CD4-positive, CD25-positive, alpha-beta regulatory T cell (primary cell): ENCODE measurements at regions not wholly inside any gene's neighbourhood (a gene's known extent, or its start where the extent isn't known, plus 50 kb on each side); places are given as distances from the start of the nearest gene placed in this dataset.

Experiments
- ATAC-seq, 2 donors: fragments of 150-1000 bp; cut with Tn5 transposase; one replicate each; pipeline ENCODE4 v1.10.0; 2021; ENCODE audit warnings: low read depth in 2 of 2, moderate number of reproducible peaks in 2 of 2, moderate library complexity in 1 of 2
- DNase-seq, 3 donors: peaks; one replicate each; pipeline versions ENCODE4 v3.0.0 to v3.0.0-alpha.2; 2012 to 2022; ENCODE audit warnings: mixed read lengths in 1 of 3
- H3K27ac ChIP-seq: one replicate; pipeline ENCODE4 v1.7.0; 2013; ENCODE audit warnings: mild to moderate bottlenecking, low read length; ENCODE audit not compliant: insufficient read depth, poor library complexity, severe bottlenecking
- H3K27me3 ChIP-seq: one replicate; pipeline ENCODE4 v1.7.0; 2013; ENCODE audit warnings: low read length; ENCODE audit not compliant: control insufficient read depth, insufficient read depth
- H3K36me3 ChIP-seq: one replicate; pipeline ENCODE4 v1.7.0; 2013; ENCODE audit warnings: mild to moderate bottlenecking, low read length, moderate library complexity; ENCODE audit not compliant: control insufficient read depth, insufficient read depth
- H3K4me1 ChIP-seq: 2 replicates; pipeline ENCODE4 v1.7.0; 2013; ENCODE audit warnings: mild to moderate bottlenecking, low read length; ENCODE audit not compliant: insufficient read depth, control insufficient read depth, poor library complexity, severe bottlenecking
- H3K4me3 ChIP-seq: one replicate; pipeline ENCODE4 v1.7.0; 2013; ENCODE audit warnings: low read depth, mild to moderate bottlenecking, low read length, moderate library complexity
- H3K9me3 ChIP-seq, 2 experiments: 1 replicate in 1 of 2; 2 replicates in 1 of 2; pipeline ENCODE4 v1.7.0; 2013; ENCODE audit warnings: low read length in 2 of 2, mild to moderate bottlenecking in 1 of 2, moderate library complexity in 1 of 2; ENCODE audit not compliant: control insufficient read depth in 2 of 2
- H3K27ac Mint-ChIP-seq, 3 donors: one replicate each; pipeline ENCODE4 v1.8.0; 2020 to 2022; ENCODE audit warnings: mild to moderate bottlenecking in 3 of 3, mixed read lengths in 3 of 3, moderate library complexity in 2 of 3
- H3K27me3 Mint-ChIP-seq: one replicate; pipeline ENCODE4 v1.8.0; 2022; ENCODE audit warnings: mild to moderate bottlenecking, mixed read lengths
- H3K36me3 Mint-ChIP-seq: one replicate; pipeline ENCODE4 v1.8.0; 2020; ENCODE audit warnings: mixed read lengths
- H3K4me1 Mint-ChIP-seq, 4 donors: one replicate each; pipeline ENCODE4 v1.8.0; 2020 to 2022; ENCODE audit warnings: mixed read lengths in 4 of 4, mild to moderate bottlenecking in 1 of 4
- H3K4me3 Mint-ChIP-seq, 4 donors: one replicate each; pipeline ENCODE4 v1.8.0; 2020 to 2022; ENCODE audit warnings: mild to moderate bottlenecking in 4 of 4, mixed read lengths in 4 of 4, moderate library complexity in 3 of 4
- H3K9me3 Mint-ChIP-seq, 7 donors: one replicate each; pipeline ENCODE4 v1.8.0; 2020 to 2022; ENCODE audit warnings: mixed read lengths in 7 of 7, mild to moderate bottlenecking in 3 of 7, moderate library complexity in 2 of 7

DNA sequence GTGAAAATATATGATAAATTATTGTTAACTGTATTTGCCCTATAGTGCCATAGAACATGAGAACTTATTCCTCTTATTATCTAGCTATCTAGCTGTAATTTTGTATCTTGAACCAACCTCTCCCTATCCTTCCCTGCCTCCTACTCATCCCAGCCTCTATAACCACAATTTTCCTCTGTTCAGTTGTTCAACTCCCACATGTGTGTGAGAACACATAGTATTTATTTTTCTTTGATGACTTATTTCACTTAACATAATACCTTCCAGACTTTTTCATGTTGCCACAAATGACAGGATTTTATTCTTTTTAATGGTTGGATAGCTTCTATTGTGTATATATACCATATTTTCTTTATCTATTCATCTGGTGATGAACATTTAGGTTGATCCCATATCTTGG is 85.4 kb upstream of the SUCLG2 start:
- Histone ChIP-seq H3K9me3 (no peaks in the 10 kb centered on the region), H3K27me3 (no peaks in the 10 kb centered on the region), H3K36me3 (no peaks in the 10 kb centered on the region), H3K27ac (peak overlapping the region; percentile 57), H3K4me3 (no peak overlapping the region), H3K4me1 (peaks cover 30% of the 10 kb centered on the region)
- Mint-ChIP-seq H3K4me1 (peaks cover 11 to 82% (median 48%) of the 10 kb centered on the region in 4 donors), H3K27ac (peak overlapping the region; percentile 3 to 88 (median 87)), H3K9me3 (peaks cover 0 to 16% (median 3%) of the 10 kb centered on the region in 7 donors), H3K4me3 (peak overlapping the region in 2 of 4 donors; percentile 0 to 16), H3K36me3 (peaks cover 7% of the 10 kb centered on the region), H3K27me3 (no peaks in the 10 kb centered on the region)
- ATAC-seq, result no peak
- DNase-seq, result no peak

DNA sequence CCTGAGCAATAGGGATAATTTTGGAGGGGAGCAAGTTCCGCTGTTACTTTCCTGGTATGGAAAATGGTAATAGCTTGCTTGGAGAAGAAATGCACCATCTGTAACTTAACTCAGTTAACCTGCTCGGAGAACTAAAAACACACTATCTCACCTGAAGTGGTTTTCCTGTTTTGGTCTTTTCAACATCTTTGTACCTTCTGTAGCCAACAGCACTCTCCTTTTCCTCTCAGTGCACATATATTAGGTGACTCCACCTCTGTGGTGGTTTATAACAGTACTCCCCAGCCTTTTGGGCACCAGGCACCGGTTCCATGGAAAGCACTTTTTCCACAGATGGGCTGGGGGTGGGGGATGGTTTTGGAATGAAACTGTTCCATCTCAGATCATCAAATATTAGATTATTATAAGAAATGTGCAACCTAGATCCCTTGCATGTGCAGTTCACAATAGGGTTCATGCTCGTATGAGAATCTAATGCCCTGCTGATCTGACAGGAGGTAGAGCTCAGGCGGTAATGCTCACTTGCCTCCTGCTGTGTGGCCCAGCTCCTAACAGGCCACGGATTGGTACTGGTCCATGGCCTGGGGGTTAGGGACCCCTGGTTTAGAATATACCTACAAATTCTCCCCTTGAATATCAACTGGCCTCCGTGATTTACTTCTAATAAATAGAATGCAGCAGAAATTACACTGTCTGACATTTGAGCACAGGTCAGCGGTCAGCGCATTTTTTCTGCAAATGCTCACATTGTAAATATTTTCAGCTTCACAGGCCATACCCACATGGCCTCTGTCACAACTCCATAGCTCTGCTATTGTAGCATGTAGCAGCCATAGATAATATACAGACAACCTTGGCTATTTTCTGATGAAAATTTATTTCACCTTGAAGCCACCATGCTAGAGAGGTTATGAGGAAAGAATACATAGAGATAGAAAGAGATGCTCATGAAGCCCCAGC is 83.8 kb upstream of the SUCLG2 start:
- H3K9me3 ChIP-seq, result no peaks in the 10 kb centered on the region
- peaks cover 0 to 19% (median 3%) of the 10 kb centered on the region in 7 donors for H3K9me3 Mint-ChIP-seq
- H3K27ac ChIP-seq, result peak overlapping the region; percentile 57
- no peaks in the 10 kb centered on the region for H3K36me3 ChIP-seq
- peaks cover 30% of the 10 kb centered on the region for H3K4me1 ChIP-seq
- no peaks in the 10 kb centered on the region for H3K27me3 Mint-ChIP-seq
- H3K4me3 Mint-ChIP-seq, result peak overlapping the region; percentile 13 to 83 (median 63)
- H3K27me3 ChIP-seq, result no peaks in the 10 kb centered on the region
- DNase-seq (peak in 2 of 3 donors; percentile 33 to 51), ATAC-seq (peak; percentile 80 to 90)
- H3K4me3 ChIP-seq, result peak overlapping the region; percentile 70
- peak overlapping the region; percentile 88 to 97 (median 89) for H3K27ac Mint-ChIP-seq
- H3K4me1 Mint-ChIP-seq, result peaks cover 11 to 71% (median 51%) of the 10 kb centered on the region in 4 donors
- peaks cover 7% of the 10 kb centered on the region for H3K36me3 Mint-ChIP-seq

DNA sequence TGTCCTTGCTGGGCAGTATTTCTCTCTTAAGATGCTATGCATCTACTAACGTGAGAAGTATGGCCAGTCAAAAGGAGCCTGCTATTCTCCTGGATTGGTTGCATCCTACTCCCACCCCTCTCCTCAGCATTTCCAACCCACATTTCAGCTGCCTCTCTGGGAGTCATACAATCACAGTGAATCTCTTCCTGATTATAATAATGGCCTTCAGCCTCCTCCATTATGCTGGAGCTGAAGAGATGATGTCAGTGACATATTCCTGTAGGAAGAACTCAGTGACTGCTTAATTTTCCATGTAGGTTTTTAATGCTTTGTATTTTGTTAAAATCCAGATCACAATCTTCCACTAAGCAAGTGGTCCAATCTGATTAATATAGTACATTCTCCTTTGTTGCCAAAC is 82.7 kb upstream of the SUCLG2 start:
- ATAC-seq (no peak), DNase-seq (no peak)
- H3K4me3 ChIP-seq, result peak overlapping the region; percentile 70
- H3K9me3 ChIP-seq, result no peaks in the 10 kb centered on the region
- H3K4me3 Mint-ChIP-seq, result peak overlapping the region; percentile 13 to 83 (median 56)
- no peaks in the 10 kb centered on the region for H3K27me3 ChIP-seq
- H3K27ac ChIP-seq, result peak overlapping the region; percentile 63
- no peaks in the 10 kb centered on the region for H3K36me3 ChIP-seq
- H3K4me1 Mint-ChIP-seq, result peaks cover 11 to 69% (median 50%) of the 10 kb centered on the region in 4 donors
- peaks cover 0 to 13% (median 3%) of the 10 kb centered on the region in 7 donors for H3K9me3 Mint-ChIP-seq
- H3K36me3 Mint-ChIP-seq, result peaks cover 4% of the 10 kb centered on the region
- peak overlapping the region; percentile 88 to 97 (median 89) for H3K27ac Mint-ChIP-seq
- H3K4me1 ChIP-seq, result peaks cover 30% of the 10 kb centered on the region
- no peaks in the 10 kb centered on the region for H3K27me3 Mint-ChIP-seq

DNA sequence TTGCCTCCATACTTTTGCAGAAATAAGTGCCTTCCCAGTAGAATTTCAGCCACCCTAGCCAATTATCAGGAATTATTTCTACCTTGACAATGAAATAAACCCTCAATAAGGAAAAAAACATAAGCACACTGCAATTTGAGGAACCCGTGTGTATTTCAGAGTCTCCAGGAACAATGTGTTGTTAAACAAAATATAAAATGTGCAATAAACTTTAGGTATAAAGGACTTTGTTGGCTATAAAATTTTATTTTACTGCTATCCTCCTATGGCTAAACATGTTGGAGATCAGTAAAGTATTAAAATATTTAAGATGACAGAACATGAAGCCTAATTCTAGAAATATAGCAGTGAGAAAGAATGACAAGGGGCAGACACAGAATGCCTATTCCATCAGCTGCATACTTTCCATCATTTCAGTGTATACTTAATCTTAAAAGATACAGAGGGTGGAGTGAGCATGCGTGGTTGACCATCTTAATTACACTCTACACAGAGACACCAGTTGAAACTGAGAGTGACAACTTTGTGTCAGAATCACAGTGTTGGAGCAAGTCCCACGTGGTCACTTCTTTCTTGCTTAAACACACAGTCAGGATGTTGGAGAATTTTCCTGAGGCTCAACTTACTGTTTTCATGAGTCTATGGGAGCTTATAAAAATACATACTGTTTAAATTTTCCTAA is 79.0 kb upstream of the SUCLG2 start:
- peaks cover 4% of the 10 kb centered on the region for H3K36me3 Mint-ChIP-seq
- H3K4me1 Mint-ChIP-seq, result peaks cover 7 to 38% (median 34%) of the 10 kb centered on the region in 4 donors
- no peaks in the 10 kb centered on the region for H3K27me3 Mint-ChIP-seq
- DNase-seq, result no peak
- no peak overlapping the region for H3K4me3 Mint-ChIP-seq
- H3K36me3 ChIP-seq, result no peaks in the 10 kb centered on the region
- no peak overlapping the region for H3K27ac Mint-ChIP-seq
- no peaks in the 10 kb centered on the region for H3K27me3 ChIP-seq
- no peak overlapping the region for H3K4me3 ChIP-seq
- H3K27ac ChIP-seq, result no peak overlapping the region
- ATAC-seq, result no peak
- H3K9me3 Mint-ChIP-seq, result peaks cover 0 to 4% (median 0%) of the 10 kb centered on the region in 7 donors
- H3K9me3 ChIP-seq, result no peaks in the 10 kb centered on the region
- H3K4me1 ChIP-seq, result peaks cover 16% of the 10 kb centered on the region

DNA sequence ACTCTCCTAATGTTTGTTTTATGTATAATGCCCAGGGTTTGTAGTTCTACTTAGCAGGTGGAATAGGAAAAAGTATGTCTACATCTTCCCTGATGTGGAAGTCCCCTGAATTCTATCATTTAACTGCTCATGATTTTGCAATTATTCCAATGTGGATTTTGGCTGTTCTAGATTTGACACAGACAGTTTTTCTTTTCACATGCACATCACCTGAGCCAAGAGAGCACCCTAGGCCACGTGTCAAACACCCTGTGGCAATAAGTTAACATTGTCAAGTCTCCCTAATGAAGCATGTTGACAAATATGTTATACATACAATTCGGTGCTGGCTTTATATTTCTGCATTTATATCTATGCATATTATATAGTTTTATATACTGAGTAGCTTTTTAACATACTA is 70.0 kb upstream of the SUCLG2 start:
- Mint-ChIP-seq H3K9me3 (peaks cover 0 to 11% (median 6%) of the 10 kb centered on the region in 7 donors), H3K4me3 (no peak overlapping the region), H3K27me3 (no peaks in the 10 kb centered on the region), H3K36me3 (no peaks in the 10 kb centered on the region), H3K27ac (no peak overlapping the region), H3K4me1 (peaks cover 0 to 5% (median under 1%) of the 10 kb centered on the region in 4 donors)
- H3K27me3 ChIP-seq, result no peaks in the 10 kb centered on the region
- H3K4me3 ChIP-seq, result no peak overlapping the region
- ATAC-seq, result no peak
- no peaks in the 10 kb centered on the region for H3K4me1 ChIP-seq
- no peaks in the 10 kb centered on the region for H3K36me3 ChIP-seq
- H3K9me3 ChIP-seq, result no peaks in the 10 kb centered on the region
- H3K27ac ChIP-seq, result no peak overlapping the region
- no peak for DNase-seq

DNA sequence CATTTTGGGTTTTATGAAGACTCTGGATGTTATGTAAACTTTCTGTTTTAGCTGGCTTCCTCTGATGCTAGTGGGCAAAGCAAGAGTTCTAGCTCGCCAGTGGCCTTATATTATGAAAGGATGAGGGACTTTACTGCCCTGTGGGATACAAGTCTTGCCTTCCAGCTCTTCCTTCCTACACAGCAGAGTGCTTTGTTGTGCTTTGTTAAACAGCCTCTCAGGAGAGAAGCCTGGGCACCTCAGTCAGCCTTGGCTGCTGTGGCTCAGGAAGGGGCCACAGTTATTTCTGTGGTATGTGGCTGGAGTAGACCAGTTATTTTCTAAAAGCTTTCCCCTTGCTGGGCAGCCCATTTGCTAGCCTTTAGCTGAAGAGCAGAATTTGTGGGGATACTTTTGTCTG is 69.5 kb upstream of the SUCLG2 start:
- H3K27ac Mint-ChIP-seq, result no peak overlapping the region
- Histone ChIP-seq H3K27me3 (no peaks in the 10 kb centered on the region), H3K4me1 (no peaks in the 10 kb centered on the region), H3K9me3 (no peaks in the 10 kb centered on the region), H3K4me3 (no peak overlapping the region), H3K36me3 (no peaks in the 10 kb centered on the region), H3K27ac (no peak overlapping the region)
- H3K4me3 Mint-ChIP-seq, result no peak overlapping the region
- no peaks in the 10 kb centered on the region for H3K27me3 Mint-ChIP-seq
- no peak for ATAC-seq
- DNase-seq, result no peak
- H3K36me3 Mint-ChIP-seq, result no peaks in the 10 kb centered on the region
- peaks cover 0 to 11% (median 6%) of the 10 kb centered on the region in 7 donors for H3K9me3 Mint-ChIP-seq
- H3K4me1 Mint-ChIP-seq, result peaks cover 0 to 5% (median under 1%) of the 10 kb centered on the region in 4 donors

DNA sequence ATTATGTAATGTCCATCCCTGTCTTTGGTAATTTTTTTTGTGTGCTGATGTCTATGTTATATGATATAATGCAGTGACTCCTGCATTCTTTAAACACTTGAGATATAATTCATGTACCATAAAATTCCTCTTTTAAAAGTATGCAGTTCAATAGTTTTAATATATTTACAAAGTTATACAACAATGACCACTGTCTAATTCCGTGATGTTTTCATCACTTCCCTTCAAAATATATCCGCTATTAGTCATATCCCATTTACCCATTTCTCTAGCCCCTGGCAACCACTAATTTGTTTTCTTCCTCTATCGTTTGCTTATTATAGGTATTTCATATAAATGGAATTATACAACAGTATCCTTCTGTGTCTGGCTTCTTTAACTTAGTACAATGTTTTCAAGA is 64.9 kb upstream of the SUCLG2 start:
- Mint-ChIP-seq H3K27me3 (no peaks in the 10 kb centered on the region), H3K9me3 (peaks cover 0 to 10% (median 4%) of the 10 kb centered on the region in 7 donors), H3K36me3 (no peaks in the 10 kb centered on the region), H3K4me1 (peaks cover 0 to 5% (median 0%) of the 10 kb centered on the region in 4 donors), H3K27ac (no peak overlapping the region), H3K4me3 (no peak overlapping the region)
- Histone ChIP-seq H3K36me3 (no peaks in the 10 kb centered on the region), H3K27ac (no peak overlapping the region), H3K27me3 (no peaks in the 10 kb centered on the region), H3K9me3 (no peaks in the 10 kb centered on the region), H3K4me1 (no peaks in the 10 kb centered on the region), H3K4me3 (no peak overlapping the region)
- ATAC-seq, result no peak
- no peak for DNase-seq
